PFSK-1 (cell line): ENCODE measurements at regions not wholly inside any gene's neighbourhood (a gene's known extent, or its start where the extent isn't known, plus 50 kb on each side); places are given as distances from the start of the nearest gene placed in this dataset.

Experiments
- FOXP2 ChIP-seq: optimal IDR thresholded peaks from 2 replicates; pipeline ENCODE3; 2011; ENCODE audit warnings: borderline replicate concordance, control low read depth, inconsistent platforms; ENCODE audit not compliant: insufficient read depth; ENCODE audit errors: extremely low read length, extremely low read depth
- POLR2AphosphoS5 ChIP-seq: IDR thresholded peaks from 2 replicates; pipeline ENCODE4 v1.6.1; 2012; ENCODE audit warnings: low read depth, mild to moderate bottlenecking, control low read depth, low read length, moderate library complexity
- SIN3A ChIP-seq: IDR thresholded peaks from 2 replicates; pipeline ENCODE4 v1.6.1; 2012; ENCODE audit warnings: mild to moderate bottlenecking, low read length, moderate library complexity, borderline replicate concordance; ENCODE audit not compliant: insufficient read depth
- TAF1 ChIP-seq: IDR thresholded peaks from 2 replicates; pipeline ENCODE4 v1.6.1; 2012; ENCODE audit warnings: low read length, control low read depth, borderline replicate concordance; ENCODE audit not compliant: insufficient read depth

DNA sequence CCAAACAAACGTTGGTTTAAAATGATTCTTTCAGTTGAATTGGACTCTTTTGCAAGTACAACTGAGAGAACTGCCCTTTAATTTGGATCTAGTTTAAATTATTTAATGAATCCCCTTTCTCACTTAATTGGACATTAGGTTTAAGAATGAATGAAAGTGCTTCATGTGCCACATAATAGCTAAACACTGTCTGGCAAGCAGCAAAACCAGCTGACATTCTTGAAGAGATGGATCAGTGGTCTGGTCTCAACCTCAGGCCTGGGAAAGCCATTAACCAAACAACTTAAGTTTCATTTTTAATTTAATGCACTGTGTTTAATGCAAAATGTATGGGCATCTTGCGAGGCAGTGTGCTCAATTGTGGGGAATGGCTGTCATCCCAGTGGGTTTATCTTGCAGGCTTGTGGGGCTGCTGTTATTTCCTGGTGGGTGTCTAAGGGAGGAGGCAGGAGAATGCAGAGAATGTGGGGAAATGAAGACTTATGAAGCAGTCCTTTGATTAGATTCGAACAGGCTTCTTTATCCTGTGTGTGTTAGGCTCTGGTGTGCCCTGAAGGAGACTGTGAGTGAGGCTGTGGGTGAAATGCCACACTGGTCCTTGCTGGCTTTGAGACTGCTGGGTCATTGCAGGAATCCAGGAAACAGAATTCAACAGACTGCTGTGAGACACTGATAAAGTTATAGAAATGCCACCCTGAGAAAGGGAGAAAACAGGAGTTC lies 144.1 kb upstream of the PELI2 start:
- TF ChIP-seq TAF1, result no peak
- no peak for TF ChIP-seq SIN3A
- no peak for TF ChIP-seq POLR2AphosphoS5
- TF ChIP-seq FOXP2, result no peak
